ENCODE measurements at regions not wholly inside any gene's neighbourhood (a gene's known extent, or its start where the extent isn't known, plus 50 kb on each side); places are given as distances from the start of the nearest gene placed in this dataset.

- no peak for DNase-seq
These were observed 115.7 kb upstream of the IRX3 start for GRCh38 chr16:54402270-54402669.

- DNase-seq: no peak
These were observed 113.7 kb upstream of the IRX3 start for GRCh38 chr16:54400261-54400660.

DNA sequence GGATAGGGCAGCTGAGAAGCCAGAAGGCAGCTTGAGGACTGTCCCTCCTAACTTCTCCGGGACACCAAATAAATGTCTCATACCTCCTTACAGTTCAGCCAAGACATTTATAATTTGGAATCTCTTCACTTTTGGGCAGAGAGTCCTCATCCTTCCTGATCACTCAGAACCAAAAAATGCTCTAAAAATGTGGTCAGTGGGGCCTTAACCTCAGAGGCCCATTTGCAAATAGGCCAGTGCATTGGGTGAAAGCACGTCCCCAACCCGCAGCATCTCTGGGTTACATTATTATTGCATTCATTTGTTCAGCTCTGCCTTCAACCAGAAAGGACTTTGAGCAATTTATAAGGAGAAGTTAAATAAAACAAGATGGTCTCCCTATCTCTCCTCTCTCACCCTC is 112.4 kb upstream of the IRX3 start:
- DNase-seq: no peak

DNA sequence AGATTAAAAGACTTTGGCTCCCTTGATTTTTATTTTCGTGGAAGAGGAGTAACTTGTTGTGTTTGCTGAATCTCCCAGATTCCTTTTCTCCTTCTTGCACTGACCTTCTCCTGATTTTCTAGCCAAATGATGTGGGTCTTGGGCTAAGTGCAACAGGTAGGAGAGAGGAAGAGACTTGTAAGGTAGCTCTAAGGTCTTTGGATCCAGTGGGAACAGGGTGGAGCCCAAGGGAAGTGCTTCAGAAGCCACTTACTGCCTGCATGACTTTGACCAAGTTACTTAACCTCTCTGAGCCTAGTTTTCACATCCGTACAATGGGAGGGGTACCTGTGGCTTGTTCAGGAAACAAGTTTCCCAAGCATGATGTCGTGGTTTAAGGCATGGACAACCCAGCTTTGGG is 111.3 kb upstream of the IRX3 start:
- DNase-seq: no peak

- DNase-seq: no peak
These were observed 110.7 kb upstream of the IRX3 start for GRCh38 chr16:54397190-54397835.

DNA sequence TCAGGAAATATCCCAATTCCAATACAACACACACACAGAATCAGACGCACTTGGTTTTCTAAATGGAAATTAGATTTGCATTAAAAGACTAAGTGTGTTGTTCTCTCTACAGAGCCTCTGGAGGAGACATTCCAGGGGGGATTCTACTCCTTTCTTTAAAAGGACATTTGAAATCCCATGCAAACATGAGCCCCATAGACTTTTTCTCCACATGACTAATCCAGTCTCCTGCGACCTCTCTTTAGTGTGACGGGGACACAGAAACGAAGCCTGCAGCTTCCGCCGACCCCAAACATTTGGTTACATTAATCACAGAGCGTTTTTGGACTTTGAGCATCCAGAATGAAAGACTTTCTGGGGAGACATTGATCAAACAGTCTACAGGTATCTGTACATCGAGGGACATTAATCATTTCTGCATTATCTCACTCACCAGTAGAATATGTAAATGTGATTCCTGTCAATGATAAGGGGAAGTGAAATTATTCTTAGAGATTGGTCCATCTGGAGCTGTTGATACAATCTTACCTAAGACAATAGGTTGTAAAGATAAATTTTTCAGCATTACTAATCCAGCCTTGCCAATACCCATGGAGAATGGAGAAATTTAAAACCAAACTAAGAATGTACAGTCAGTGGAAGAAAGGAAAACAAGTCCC is 103.4 kb upstream of the IRX3 start:
- DNase-seq: no peak

GRCh38 chr16:54385141-54385540 is 98.6 kb upstream of the IRX3 start:
- no peak for DNase-seq

DNA sequence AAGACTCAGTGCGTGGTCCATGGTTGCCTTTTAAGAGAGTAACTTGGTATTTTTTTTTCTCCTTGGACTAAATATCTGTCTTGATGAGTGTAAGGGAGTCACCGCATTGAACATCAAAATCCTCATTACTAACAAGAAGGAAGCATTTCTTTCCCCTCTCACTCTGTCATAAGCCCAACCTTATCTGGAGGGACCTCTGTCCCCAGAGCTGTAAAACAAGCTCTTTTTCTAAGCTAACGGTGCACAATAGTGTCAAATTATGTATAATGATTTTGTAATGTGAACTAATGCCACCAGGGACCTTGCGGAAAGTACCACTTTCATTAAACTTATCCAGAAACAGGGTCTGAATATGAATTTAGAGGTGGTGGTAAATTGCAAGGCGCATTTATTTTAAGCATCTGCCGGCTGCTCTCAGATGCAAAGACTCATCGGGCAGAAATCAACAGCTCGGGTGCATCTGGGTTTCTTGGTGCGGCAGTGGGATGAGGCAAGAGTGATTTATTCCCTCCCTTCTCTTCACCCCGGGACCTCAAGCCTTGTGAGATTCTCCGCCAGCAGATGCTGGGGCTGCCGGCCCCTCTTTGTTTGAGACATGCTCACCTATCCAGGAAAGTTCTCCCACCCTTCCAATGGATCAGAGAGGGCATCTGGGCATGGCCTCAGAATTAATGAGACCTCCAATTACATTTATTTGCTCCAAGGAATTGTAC is 95.2 kb upstream of the IRX3 start:
- no peak for DNase-seq

GRCh38 chr16:54375071-54375470 is 88.5 kb upstream of the IRX3 start:
- DNase-seq: no peak

- DNase-seq: no peak
These were observed 87.2 kb upstream of the IRX3 start for GRCh38 chr16:54373534-54374520.

- DNase-seq: peak; percentile 36
These were observed 83.9 kb upstream of the IRX3 start for GRCh38 chr16:54370278-54371040.

GRCh38 chr16:54369861-54370260 is 83.3 kb upstream of the IRX3 start:
- no peak for DNase-seq

GRCh38 chr16:54366943-54367342 is 80.4 kb upstream of the IRX3 start:
- no peak for DNase-seq

GRCh38 chr16:54365990-54366634 is 79.5 kb upstream of the IRX3 start:
- no peak for DNase-seq

GRCh38 chr16:54363766-54364165 is 77.2 kb upstream of the IRX3 start:
- DNase-seq: no peak

- no peak for DNase-seq
These were observed 76.1 kb upstream of the IRX3 start for GRCh38 chr16:54362591-54363206.

DNA sequence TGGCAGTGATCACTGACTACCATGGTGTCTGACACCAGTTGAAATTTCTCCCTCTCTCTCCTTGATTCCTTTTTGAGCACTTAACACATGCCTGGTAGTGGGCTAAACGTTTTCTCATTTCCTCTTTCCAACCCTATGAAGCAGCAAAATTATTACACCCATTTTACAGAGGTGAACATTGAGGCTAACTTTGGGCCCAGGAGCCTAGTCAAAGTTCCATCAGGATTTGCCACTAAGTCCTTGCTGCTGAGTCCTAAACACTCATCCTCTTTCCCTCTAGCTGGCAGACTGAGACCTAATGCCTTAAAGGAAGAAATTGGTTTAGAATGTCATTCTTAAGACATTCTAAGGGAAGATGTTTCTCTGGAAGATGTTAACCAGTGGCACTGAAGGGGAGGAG is 74.7 kb upstream of the IRX3 start:
- DNase-seq: no peak

DNA sequence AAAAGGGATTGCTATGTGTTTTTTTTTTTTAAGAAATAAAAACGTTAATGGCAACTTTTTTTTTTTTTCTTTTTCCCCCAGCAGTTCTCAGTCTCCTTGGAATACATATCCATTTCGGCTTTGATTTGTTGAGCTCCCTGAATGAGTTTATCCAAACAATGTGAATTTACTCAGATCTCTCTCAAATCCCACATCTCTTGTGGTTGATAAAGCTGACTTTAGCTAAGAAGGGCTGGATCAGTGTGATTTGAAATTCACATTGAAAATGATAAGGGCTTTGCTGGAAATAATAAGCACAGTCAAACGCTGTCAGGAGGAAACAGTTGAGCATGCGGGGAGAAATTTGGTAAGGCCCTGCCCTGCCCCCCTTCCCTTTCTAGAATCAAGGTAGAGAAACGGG is 74.1 kb upstream of the IRX3 start:
- DNase-seq: no peak

GRCh38 chr16:54359555-54359954 is 73.0 kb upstream of the IRX3 start:
- DNase-seq: no peak

DNA sequence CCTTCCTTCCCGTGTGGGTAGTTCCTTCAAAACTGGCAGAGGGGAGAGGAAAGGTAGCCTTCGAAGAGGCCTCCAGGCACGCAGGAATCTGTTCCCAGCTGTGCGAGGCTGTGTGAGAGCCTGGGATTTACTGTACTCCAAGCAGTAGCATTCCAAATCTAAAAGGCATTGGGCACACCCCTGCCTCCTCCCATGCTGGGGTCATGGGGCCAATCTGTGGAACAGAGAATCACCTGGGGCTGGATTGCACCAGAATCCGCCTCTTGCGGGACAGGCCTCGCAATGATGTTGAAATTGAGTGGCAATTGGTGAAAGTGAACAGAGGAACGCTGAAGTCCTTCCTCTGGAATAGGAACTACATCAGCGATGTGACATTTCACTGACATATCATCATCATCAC is 72.5 kb upstream of the IRX3 start:
- no peak for DNase-seq

DNA sequence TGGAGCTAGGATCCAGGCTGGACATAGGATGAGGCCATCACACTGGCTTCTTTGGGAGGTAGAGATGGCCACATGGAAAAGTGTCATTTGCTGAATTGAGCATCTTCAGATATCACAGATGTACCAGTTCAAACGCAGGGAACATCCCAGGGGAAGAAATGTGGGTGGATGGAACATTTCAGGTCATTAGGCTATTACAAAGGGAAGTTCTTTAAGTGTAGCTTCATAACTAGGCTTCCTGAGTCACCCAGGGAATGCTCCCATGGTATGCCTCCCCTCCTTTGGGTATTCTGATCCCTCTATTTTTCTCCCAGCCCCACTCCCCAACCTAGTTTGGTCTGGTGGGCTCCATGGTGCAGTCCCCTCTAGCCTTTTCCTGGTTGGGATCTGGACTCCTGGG is 69.8 kb upstream of the IRX3 start:
- DNase-seq: no peak
